GM12892 (cell line): ENCODE measurements at regions not wholly inside any gene's neighbourhood (a gene's known extent, or its start where the extent isn't known, plus 50 kb on each side); places are given as distances from the start of the nearest gene placed in this dataset.

Source experiments
- POLR2A ChIP-seq: IDR thresholded peaks from 2 replicates; pipeline ENCODE4 v1.6.1; 2011; ENCODE audit warnings: low read depth, low read length, control low read depth
- POLR2AphosphoS5 ChIP-seq: IDR thresholded peaks from 2 replicates; pipeline ENCODE4 v1.6.1; 2011; ENCODE audit warnings: low read depth, low read length, control low read depth
- TAF1 ChIP-seq: IDR thresholded peaks from 2 replicates; pipeline ENCODE4 v1.6.1; 2011; ENCODE audit warnings: low read depth, mild to moderate bottlenecking, control low read depth, low read length, borderline replicate concordance

- no peak for TF ChIP-seq TAF1
- TF ChIP-seq POLR2A = no peak
- TF ChIP-seq POLR2AphosphoS5 = no peak
Observed at GRCh38 chr18:29373000-29373399, 1196.1 kb upstream of the CDH2 start.
